Gastroesophageal sphincter (tissue), 4 donors: ENCODE measurements at regions not wholly inside any gene's neighbourhood (a gene's known extent, or its start where the extent isn't known, plus 50 kb on each side); places are given as distances from the start of the nearest gene placed in this dataset.

Experiments used
- ATAC-seq: fragments of 150-250 bp; one replicate; pipeline ENCODE4 v1.9.1; 2016; ENCODE audit warnings: mild to moderate bottlenecking, moderate library complexity
- H3K27ac ChIP-seq, 4 donors: fragments of 200-600 bp; sonication (generic) in 3 of 4; 1 replicate in 3 of 4; 2 replicates in 1 of 4; pipeline ENCODE4 v1.5.1; 2016 to 2019
- H3K27me3 ChIP-seq: fragments of 200-600 bp; sonication (generic); one replicate; pipeline ENCODE4 v1.5.1; 2019
- H3K36me3 ChIP-seq, 2 donors: fragments of 200-600 bp; sonication (generic); one replicate each; pipeline ENCODE4 v1.5.1; 2019; ENCODE audit warnings: control low read depth in 1 of 2
- H3K4me1 ChIP-seq, 3 donors: fragments of 200-600 bp; sonication (generic); 1 replicate in 2 of 3; 2 replicates in 1 of 3; pipeline ENCODE4 v1.5.1; 2016 to 2019; ENCODE audit warnings: control low read depth in 2 of 3
- H3K4me3 ChIP-seq, 2 donors: fragments of 200-600 bp; sonication (generic); one replicate each; pipeline ENCODE4 v1.5.1; 2019; ENCODE audit warnings: mild to moderate bottlenecking in 1 of 2, moderate library complexity in 1 of 2
- H3K9me3 ChIP-seq, 3 donors: fragments of 200-600 bp; sonication (generic); one replicate each; pipeline ENCODE4 v1.5.1; 2017 to 2019; ENCODE audit warnings: control low read depth in 2 of 3
- EP300 ChIP-seq: sonication (generic); formaldehyde crosslinking; IDR thresholded peaks from one replicate; pipeline ENCODE4 v1.6.1; 2017; ENCODE audit warnings: antibody characterized with exemption, mild to moderate bottlenecking
- POLR2A ChIP-seq, 2 donors: fragments of 450-650 bp; IDR thresholded peaks; one replicate each; pipeline ENCODE4 v1.6.1; 2017; ENCODE audit warnings: antibody characterized with exemption in 2 of 2, mild to moderate bottlenecking in 2 of 2, moderate library complexity in 1 of 2
- POLR2AphosphoS5 ChIP-seq: sonication (generic); formaldehyde crosslinking; IDR thresholded peaks from one replicate; pipeline ENCODE4 v1.6.1; 2017; ENCODE audit warnings: antibody characterized with exemption
- WGBS, 2 donors: methylation state at CpG; one replicate each; pipeline ENCODE4 v1.1.5; 2018; ENCODE audit warnings: low coverage in 1 of 2; 5-methylcytosine and 5-hydroxymethylcytosine counted together
- TF ChIP-seq, protein P1 (sequence below), 4 experiments: fragments of 200-600 bp in 2 of 4; fragments of 450-650 bp in 2 of 4; sonication (generic) in 1 of 4; IDR thresholded peaks; one replicate each; pipeline ENCODE4 v1.5.1; 2017 to 2019; ENCODE audit warnings: antibody characterized with exemption in 4 of 4, mild to moderate bottlenecking in 2 of 4, moderate library complexity in 2 of 4

DNA sequence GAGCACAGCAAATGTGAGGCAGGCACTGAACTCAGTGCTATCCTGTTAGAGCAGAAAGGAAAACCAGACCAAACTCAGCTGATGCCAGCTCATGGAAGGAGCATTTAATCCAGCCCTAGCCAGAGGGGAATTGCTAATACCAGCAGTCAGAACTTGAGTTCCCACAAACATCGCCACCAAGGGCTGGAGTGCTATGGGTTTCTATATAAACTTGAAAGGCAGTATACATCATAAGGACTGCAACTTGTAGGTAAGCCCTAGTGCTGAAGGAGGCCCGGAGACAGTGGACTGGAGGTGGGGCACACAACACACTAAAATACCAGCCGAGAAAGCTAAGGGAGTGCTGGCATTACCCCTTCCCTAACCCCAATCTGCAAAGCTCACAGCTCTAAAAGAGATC is 440.2 kb downstream of the PRR32 start:
- no peaks in the 10 kb centered on the region for H3K27me3 ChIP-seq
- H3K27ac ChIP-seq: no peak overlapping the region
- no peak for ATAC-seq
- WGBS, 2 donors: 60% methylated on average over 1 of the region's 3 CpGs; no CpG with 5 or more reads in 1 of the 2 donors
- no peaks in the 10 kb centered on the region for H3K36me3 ChIP-seq
- H3K4me1 ChIP-seq: no peaks in the 10 kb centered on the region
- H3K9me3 ChIP-seq: no peaks in the 10 kb centered on the region
- no peak overlapping the region for H3K4me3 ChIP-seq
- no peak for TF ChIP-seq EP300
- no peak for TF ChIP-seq POLR2A (IDR thresholded peaks at IDR 0.05)
- TF ChIP-seq POLR2AphosphoS5: no peak
- TF ChIP-seq, protein P1, sequence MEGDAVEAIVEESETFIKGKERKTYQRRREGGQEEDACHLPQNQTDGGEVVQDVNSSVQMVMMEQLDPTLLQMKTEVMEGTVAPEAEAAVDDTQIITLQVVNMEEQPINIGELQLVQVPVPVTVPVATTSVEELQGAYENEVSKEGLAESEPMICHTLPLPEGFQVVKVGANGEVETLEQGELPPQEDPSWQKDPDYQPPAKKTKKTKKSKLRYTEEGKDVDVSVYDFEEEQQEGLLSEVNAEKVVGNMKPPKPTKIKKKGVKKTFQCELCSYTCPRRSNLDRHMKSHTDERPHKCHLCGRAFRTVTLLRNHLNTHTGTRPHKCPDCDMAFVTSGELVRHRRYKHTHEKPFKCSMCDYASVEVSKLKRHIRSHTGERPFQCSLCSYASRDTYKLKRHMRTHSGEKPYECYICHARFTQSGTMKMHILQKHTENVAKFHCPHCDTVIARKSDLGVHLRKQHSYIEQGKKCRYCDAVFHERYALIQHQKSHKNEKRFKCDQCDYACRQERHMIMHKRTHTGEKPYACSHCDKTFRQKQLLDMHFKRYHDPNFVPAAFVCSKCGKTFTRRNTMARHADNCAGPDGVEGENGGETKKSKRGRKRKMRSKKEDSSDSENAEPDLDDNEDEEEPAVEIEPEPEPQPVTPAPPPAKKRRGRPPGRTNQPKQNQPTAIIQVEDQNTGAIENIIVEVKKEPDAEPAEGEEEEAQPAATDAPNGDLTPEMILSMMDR (IDR thresholded peaks at IDR 0.05): no peak

DNA sequence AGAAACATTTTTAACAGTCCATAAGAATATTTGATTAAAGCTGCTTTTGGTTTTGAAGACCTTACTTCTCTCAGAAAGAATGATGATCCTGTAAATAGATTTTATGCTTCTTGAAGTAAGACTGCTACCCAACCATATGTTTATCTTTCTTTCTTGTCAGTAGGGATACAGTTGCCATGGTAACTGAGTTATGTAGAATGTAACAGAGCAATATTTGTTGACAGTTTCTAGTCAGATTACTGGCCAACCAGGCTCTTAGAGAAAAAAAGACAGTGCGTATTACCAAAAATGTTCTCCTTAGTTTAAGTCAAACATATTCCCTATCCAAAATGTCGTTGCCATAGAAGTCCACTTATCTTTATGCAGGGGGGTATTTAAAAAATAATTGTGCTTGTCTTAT is 456.8 kb downstream of the PRR32 start:
- Histone ChIP-seq H3K4me3 (no peak overlapping the region), H3K27ac (no peak overlapping the region), H3K36me3 (no peaks in the 10 kb centered on the region), H3K27me3 (no peaks in the 10 kb centered on the region), H3K4me1 (no peaks in the 10 kb centered on the region), H3K9me3 (no peaks in the 10 kb centered on the region)
- 58 to 78% methylated on average over 2 of the region's 2 CpGs for WGBS, 2 donors
- no peak for ATAC-seq
- no peak for TF ChIP-seq POLR2A (IDR thresholded peaks at IDR 0.05)
- TF ChIP-seq POLR2AphosphoS5: no peak
- no peak for TF ChIP-seq EP300
- TF ChIP-seq, protein P1 (IDR thresholded peaks at IDR 0.05): no peak

DNA sequence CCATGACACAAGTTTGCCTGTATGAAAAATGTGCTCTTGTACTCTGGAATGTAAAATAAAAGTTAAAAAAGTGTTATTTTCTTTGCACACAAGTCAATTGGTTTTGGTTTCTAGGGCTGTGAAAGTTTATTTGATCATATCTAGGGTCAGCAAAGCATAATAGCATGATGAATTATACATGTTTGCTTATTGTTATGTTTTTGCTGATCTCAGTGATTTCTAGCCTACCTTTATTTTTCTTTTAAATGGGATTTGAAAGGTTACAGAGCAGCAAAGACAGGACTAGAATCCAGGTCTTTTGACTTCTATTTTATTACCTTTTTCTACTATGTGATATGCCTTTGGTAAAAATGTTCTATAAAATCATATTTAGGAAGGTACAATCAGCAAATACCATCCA is 481.0 kb downstream of the PRR32 start:
- Histone ChIP-seq H3K36me3 (no peaks in the 10 kb centered on the region), H3K4me3 (no peak overlapping the region), H3K4me1 (no peaks in the 10 kb centered on the region), H3K27me3 (no peaks in the 10 kb centered on the region), H3K9me3 (no peaks in the 10 kb centered on the region), H3K27ac (no peak overlapping the region)
- TF ChIP-seq EP300: no peak
- no peak for TF ChIP-seq POLR2AphosphoS5
- no peak for TF ChIP-seq POLR2A (IDR thresholded peaks at IDR 0.05)
- TF ChIP-seq, protein P1 (IDR thresholded peaks at IDR 0.05): no peak
- ATAC-seq: no peak

DNA sequence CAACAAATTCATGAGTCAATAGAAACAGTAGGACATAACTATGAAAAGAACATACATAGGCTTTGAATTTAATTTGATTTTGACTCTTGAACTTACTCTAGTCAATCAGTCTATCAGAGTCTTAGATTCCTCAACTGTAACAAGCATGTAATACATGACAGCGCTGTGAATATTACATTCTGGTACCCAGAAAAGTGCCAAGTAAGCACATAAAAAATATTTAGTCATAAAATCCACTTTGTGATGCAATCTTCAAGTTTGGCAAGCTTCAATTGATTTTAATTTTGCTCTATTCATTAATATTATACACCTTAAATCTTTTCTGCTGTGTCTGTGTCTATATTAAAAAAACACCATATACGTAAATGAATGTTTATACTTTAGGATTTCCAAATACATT is 483.3 kb downstream of the PRR32 start:
- TF ChIP-seq, protein P1 (IDR thresholded peaks at IDR 0.05): no peak
- no peak for TF ChIP-seq EP300
- no peak for TF ChIP-seq POLR2AphosphoS5
- TF ChIP-seq POLR2A (IDR thresholded peaks at IDR 0.05): no peak
- Histone ChIP-seq H3K4me1 (no peaks in the 10 kb centered on the region), H3K27ac (no peak overlapping the region), H3K27me3 (no peaks in the 10 kb centered on the region), H3K36me3 (no peaks in the 10 kb centered on the region), H3K9me3 (no peaks in the 10 kb centered on the region), H3K4me3 (no peak overlapping the region)
- 70 to 79% methylated on average over 2 of the region's 2 CpGs for WGBS, 2 donors
- ATAC-seq: no peak

DNA sequence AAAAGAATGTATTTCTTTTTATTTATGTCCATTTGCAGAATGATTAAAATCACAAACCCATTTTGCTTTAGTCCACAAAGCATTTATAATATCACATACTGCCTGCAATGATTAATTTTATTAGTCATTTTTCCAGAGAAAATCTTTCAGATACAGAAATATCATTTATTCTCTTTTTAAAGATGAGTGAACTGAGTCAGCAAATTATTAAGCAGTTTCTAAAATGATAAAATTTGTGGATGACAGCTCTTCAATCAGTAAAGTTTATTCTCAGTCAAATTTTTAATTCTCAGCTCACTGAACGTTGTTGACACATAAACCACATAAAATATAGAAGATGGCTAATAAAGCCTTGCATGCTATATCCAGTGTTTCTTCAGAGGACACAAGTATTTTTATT is 485.5 kb downstream of the PRR32 start:
- H3K36me3 ChIP-seq: no peaks in the 10 kb centered on the region
- TF ChIP-seq POLR2AphosphoS5 (no peak), POLR2A (IDR thresholded peaks at IDR 0.05) (no peak)
- H3K4me3 ChIP-seq: no peak overlapping the region
- H3K27me3 ChIP-seq: no peaks in the 10 kb centered on the region
- H3K4me1 ChIP-seq: no peaks in the 10 kb centered on the region
- H3K27ac ChIP-seq: no peak overlapping the region
- WGBS, 2 donors: 79 to 100% methylated on average over 1 of the region's 1 CpG
- ATAC-seq: no peak
- H3K9me3 ChIP-seq: no peaks in the 10 kb centered on the region

DNA sequence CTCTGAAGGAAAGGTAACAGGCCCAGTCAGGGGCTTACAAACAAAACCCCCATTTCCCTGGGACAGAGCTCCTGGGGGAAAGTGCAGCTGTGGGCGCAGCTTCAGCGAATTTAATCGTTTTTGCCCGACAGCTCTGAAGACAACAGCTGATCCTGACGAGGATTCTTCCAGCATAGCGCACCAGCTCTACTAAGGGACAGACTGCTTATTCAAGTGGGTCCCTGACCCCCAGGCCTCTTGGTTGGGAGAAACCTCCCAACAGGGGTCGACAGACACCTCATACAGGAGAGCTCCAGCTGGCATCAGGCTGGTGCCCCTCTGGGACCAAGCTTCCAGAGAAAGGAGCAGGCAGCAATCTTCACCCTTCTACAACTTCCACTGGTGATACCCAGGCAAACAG is 486.7 kb downstream of the PRR32 start:
- H3K4me1 ChIP-seq: no peaks in the 10 kb centered on the region
- no peaks in the 10 kb centered on the region for H3K9me3 ChIP-seq
- H3K36me3 ChIP-seq: no peaks in the 10 kb centered on the region
- no peak for ATAC-seq
- WGBS, 2 donors: no CpG with 5 or more reads among the region's 7 CpGs
- no peak overlapping the region for H3K27ac ChIP-seq
- TF ChIP-seq EP300 (no peak), POLR2AphosphoS5 (no peak), POLR2A (IDR thresholded peaks at IDR 0.05) (no peak)
- TF ChIP-seq, protein P1 (IDR thresholded peaks at IDR 0.05): no peak
- H3K27me3 ChIP-seq: no peaks in the 10 kb centered on the region
- no peak overlapping the region for H3K4me3 ChIP-seq
